HG03045 (cell line): ENCODE measurements at regions not wholly inside any gene's neighbourhood (a gene's known extent, or its start where the extent isn't known, plus 50 kb on each side); places are given as distances from the start of the nearest gene placed in this dataset.
"Not testable (repeated sequence)": the region's sequence is repeated elsewhere in the genome, so short reads cannot be mapped to it uniquely, and the experiment has no call there.

Source experiments
- ATAC-seq: cut with Tn5 transposase; IDR thresholded peaks from one replicate; pipeline ENCODE4 v1.9.1; 2021; ENCODE audit warnings: mild to moderate bottlenecking, moderate library complexity; ENCODE audit not compliant: unreplicated experiment

GRCh38 chr17:37829592-37830123 lies 84.8 kb upstream of the HNF1B start:
- ATAC-seq = no peak

GRCh38 chr17:37828651-37829124 lies 83.8 kb upstream of the HNF1B start:
- ATAC-seq = no peak

- no peak for ATAC-seq
Observed at GRCh38 chr17:37827905-37828650, 83.2 kb upstream of the HNF1B start.

- no peak for ATAC-seq
Observed at GRCh38 chr17:37826497-37827430, 81.9 kb upstream of the HNF1B start.

GRCh38 chr17:37825851-37826250 lies 81.0 kb upstream of the HNF1B start:
- ATAC-seq = no peak

GRCh38 chr17:37824534-37825485 lies 80.0 kb upstream of the HNF1B start:
- ATAC-seq = no peak

GRCh38 chr17:37823996-37824395 lies 79.1 kb upstream of the HNF1B start:
- no peak for ATAC-seq

GRCh38 chr17:37820995-37821713 lies 76.3 kb upstream of the HNF1B start:
- ATAC-seq = no peak

- ATAC-seq = no peak
Observed at GRCh38 chr17:37820313-37820994, 75.6 kb upstream of the HNF1B start.

GRCh38 chr17:37818689-37819088 lies 73.8 kb upstream of the HNF1B start:
- no peak for ATAC-seq

- ATAC-seq = no peak
Observed at GRCh38 chr17:37816950-37817349, 72.1 kb upstream of the HNF1B start.

- no peak for ATAC-seq
Observed at GRCh38 chr17:37815536-37815935, 70.7 kb upstream of the HNF1B start.

- ATAC-seq = no peak
Observed at GRCh38 chr17:37813751-37814150, 68.9 kb upstream of the HNF1B start.

- not testable (repeated sequence) for ATAC-seq
Observed at GRCh38 chr17:37808846-37809245, 64.0 kb upstream of the HNF1B start.

GRCh38 chr17:37802712-37803416 lies 58.0 kb upstream of the HNF1B start:
- no peak for ATAC-seq

- no peak for ATAC-seq
Observed at GRCh38 chr17:37802061-37802595, 57.3 kb upstream of the HNF1B start.

- no peak for ATAC-seq
Observed at GRCh38 chr17:37801171-37801570, 56.3 kb upstream of the HNF1B start.

- ATAC-seq = no peak
Observed at GRCh38 chr17:37797206-37797605, 52.3 kb upstream of the HNF1B start.
